ENCODE measurements at regions not wholly inside any gene's neighbourhood (a gene's known extent, or its start where the extent isn't known, plus 50 kb on each side); places are given as distances from the start of the nearest gene placed in this dataset.

DNA sequence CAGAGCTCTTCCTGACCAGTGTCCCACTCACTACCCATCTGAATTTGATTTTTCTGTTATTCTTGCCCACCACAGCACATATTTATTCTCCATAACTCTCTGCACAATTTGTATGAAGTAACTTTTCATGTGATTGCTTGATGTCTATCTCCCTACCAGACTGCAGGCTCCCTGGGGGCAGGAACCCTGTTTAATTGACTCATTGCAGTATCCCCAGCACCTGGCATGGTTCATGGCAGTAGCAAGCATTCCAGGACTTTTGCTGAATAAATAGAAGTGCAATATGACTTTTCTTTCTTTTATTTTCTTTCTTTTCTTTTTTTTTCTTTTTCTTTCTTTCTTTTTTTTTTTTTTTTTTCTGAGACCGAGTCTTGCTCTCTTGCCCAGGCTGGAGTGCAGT is 88.7 kb upstream of the XPO1 start:
- no peak for TF ChIP-seq POLR2AphosphoS5 (IDR thresholded peaks at IDR 0.05)
- TF ChIP-seq POLR2A (IDR thresholded peaks at IDR 0.05), result no peak

Data from breast epithelium (tissue), 3 donors.